ENCODE measurements at regions not wholly inside any gene's neighbourhood (a gene's known extent, or its start where the extent isn't known, plus 50 kb on each side); places are given as distances from the start of the nearest gene placed in this dataset.

GRCh38 chr11:27912916-27913315 lies 195.0 kb downstream of the KIF18A start:
- TF ChIP-seq, protein P1, sequence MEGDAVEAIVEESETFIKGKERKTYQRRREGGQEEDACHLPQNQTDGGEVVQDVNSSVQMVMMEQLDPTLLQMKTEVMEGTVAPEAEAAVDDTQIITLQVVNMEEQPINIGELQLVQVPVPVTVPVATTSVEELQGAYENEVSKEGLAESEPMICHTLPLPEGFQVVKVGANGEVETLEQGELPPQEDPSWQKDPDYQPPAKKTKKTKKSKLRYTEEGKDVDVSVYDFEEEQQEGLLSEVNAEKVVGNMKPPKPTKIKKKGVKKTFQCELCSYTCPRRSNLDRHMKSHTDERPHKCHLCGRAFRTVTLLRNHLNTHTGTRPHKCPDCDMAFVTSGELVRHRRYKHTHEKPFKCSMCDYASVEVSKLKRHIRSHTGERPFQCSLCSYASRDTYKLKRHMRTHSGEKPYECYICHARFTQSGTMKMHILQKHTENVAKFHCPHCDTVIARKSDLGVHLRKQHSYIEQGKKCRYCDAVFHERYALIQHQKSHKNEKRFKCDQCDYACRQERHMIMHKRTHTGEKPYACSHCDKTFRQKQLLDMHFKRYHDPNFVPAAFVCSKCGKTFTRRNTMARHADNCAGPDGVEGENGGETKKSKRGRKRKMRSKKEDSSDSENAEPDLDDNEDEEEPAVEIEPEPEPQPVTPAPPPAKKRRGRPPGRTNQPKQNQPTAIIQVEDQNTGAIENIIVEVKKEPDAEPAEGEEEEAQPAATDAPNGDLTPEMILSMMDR (conservative IDR thresholded peaks at IDR 0.05 in 1 of 2, IDR thresholded peaks at IDR 0.05 in 1 of 2; ENCODE audit: low read depth in 1 of 2, low read length in 2 of 2): no peak
- TF ChIP-seq EZH2 (IDR thresholded peaks at IDR 0.05; ENCODE audit: low read length, missing control alignments): no peak

Measured in fibroblast of lung (primary cell).